H1 (cell line): ENCODE measurements at regions not wholly inside any gene's neighbourhood (a gene's known extent, or its start where the extent isn't known, plus 50 kb on each side); places are given as distances from the start of the nearest gene placed in this dataset.
"Not testable (repeated sequence)": the region's sequence is repeated elsewhere in the genome, so short reads cannot be mapped to it uniquely, and the experiment has no call there.

ENCODE experiments used
- CTCF ChIA-PET: fragments of 300-600 bp; sonication (Branson Sonifier 250); formaldehyde crosslinking; loops from one replicate; lab custom pipeline; 2021; ENCODE audit not compliant: partially characterized antibody; lab: Charles Lee
- POLR2A ChIA-PET: fragments of 300-600 bp; sonication (Branson Sonifier 250); formaldehyde crosslinking; loops from one replicate; lab custom pipeline; 2021; ENCODE audit warnings: inconsistent platforms; ENCODE audit not compliant: partially characterized antibody; lab: Charles Lee
- DNase-seq, 2 experiments: peaks; one replicate each; pipeline versions ENCODE4 v3.0.0 to v3.0.0-alpha.2; 2010 to 2022; ENCODE audit warnings: low spot score in 2 of 2, low read depth in 1 of 2, mixed read lengths in 1 of 2
- FAIRE-seq: peaks from 2 replicates; lab custom pipeline; 2011; peaks lifted over from hg19 to GRCh38; lab: Jason Lieb, UNC
- H2AFZ ChIP-seq: 2 replicates; pipeline ENCODE4 v1.8.1; 2012; ENCODE audit warnings: low read length, inconsistent platforms
- H2AK5ac ChIP-seq: 2 replicates; pipeline ENCODE4 v1.6.1; 2013; ENCODE audit warnings: low read depth, low read length
- H2BK120ac ChIP-seq: replicated peaks from 2 replicates; pipeline ENCODE3; 2013; ENCODE audit warnings: low read depth, low read length, inconsistent platforms
- H2BK12ac ChIP-seq: 2 replicates; pipeline ENCODE4 v1.6.1; 2013; ENCODE audit warnings: low read depth, low read length
- H2BK15ac ChIP-seq: 2 replicates; pipeline ENCODE4 v1.6.1; 2013; ENCODE audit warnings: low read length
- H2BK20ac ChIP-seq: 2 replicates; pipeline ENCODE4 v1.6.1; 2013; ENCODE audit warnings: low read length
- H2BK5ac ChIP-seq: 2 replicates; pipeline ENCODE4 v1.6.1; 2013; ENCODE audit warnings: low read depth, low read length
- H3K14ac ChIP-seq: 2 replicates; pipeline ENCODE4 v1.6.1; 2013; ENCODE audit warnings: inconsistent platforms; ENCODE audit not compliant: insufficient read length
- H3K18ac ChIP-seq: 2 replicates; pipeline ENCODE4 v1.6.1; 2013; ENCODE audit warnings: low read length; ENCODE audit errors: extremely low read depth
- H3K23ac ChIP-seq: 2 replicates; pipeline ENCODE4 v1.6.1; 2013; ENCODE audit warnings: inconsistent platforms; ENCODE audit not compliant: insufficient read length
- H3K23me2 ChIP-seq: 2 replicates; pipeline ENCODE4 v1.6.1; 2013; ENCODE audit warnings: low read depth, low read length
- H3K27ac ChIP-seq: 2 replicates; pipeline ENCODE4 v1.6.1; 2011; ENCODE audit warnings: low read depth, low read length, inconsistent platforms
- H3K27me3 ChIP-seq, 4 experiments: replicated peaks in 1 of 4; 1 replicate in 1 of 4; 2 replicates in 3 of 4; pipeline versions ENCODE4 v1.6.1 to v1.8.1; 2011 to 2013; ENCODE audit warnings: low read length in 3 of 4, mild to moderate bottlenecking in 3 of 4, inconsistent platforms in 2 of 4, mixed read lengths in 2 of 4, moderate library complexity in 1 of 4; ENCODE audit not compliant: control insufficient read depth in 3 of 4, insufficient read depth in 3 of 4; ENCODE audit errors: extremely low read depth in 1 of 4
- H3K36me3 ChIP-seq, 4 experiments: 2 replicates each; pipeline versions ENCODE4 v1.6.1 to v1.8.1; 2011 to 2013; ENCODE audit warnings: mild to moderate bottlenecking in 4 of 4, low read length in 3 of 4, moderate library complexity in 2 of 4, control low read depth in 1 of 4, inconsistent platforms in 1 of 4; ENCODE audit not compliant: insufficient read depth in 4 of 4, control insufficient read depth in 2 of 4
- H3K4ac ChIP-seq: replicated peaks from 2 replicates; pipeline ENCODE3; 2013; ENCODE audit warnings: low read length, low read depth, mixed read lengths, inconsistent platforms; ENCODE audit not compliant: insufficient read length
- H3K4me1 ChIP-seq, 4 experiments: replicated peaks in 1 of 4; 1 replicate in 1 of 4; 2 replicates in 3 of 4; pipeline versions ENCODE4 v1.6.1 to v1.8.1; 2011 to 2013; ENCODE audit warnings: low read length in 3 of 4, inconsistent platforms in 2 of 4, mixed read lengths in 1 of 4; ENCODE audit not compliant: insufficient read depth in 4 of 4, control insufficient read depth in 3 of 4
- H3K4me2 ChIP-seq, 2 experiments: 2 replicates each; pipeline versions ENCODE4 v1.6.1 to v1.8.1; 2011 to 2013; ENCODE audit warnings: low read depth in 2 of 2, low read length in 2 of 2, control low read depth in 1 of 2, inconsistent platforms in 1 of 2, mild to moderate bottlenecking in 1 of 2; ENCODE audit not compliant: insufficient read depth in 1 of 2
- H3K4me3 ChIP-seq, 4 experiments: fragments of 200-600, 300-600 bp in 1 of 4; sonication (generic), shearing (Covaris generic), sonication (Bioruptor Twin) in 1 of 4; 2 replicates each; pipeline versions ENCODE4 v1.5.1 to v1.8.1; 2011 to 2016; ENCODE audit warnings: low read length in 4 of 4, low read depth in 3 of 4, control low read depth in 2 of 4, inconsistent platforms in 2 of 4, mild to moderate bottlenecking in 2 of 4, mixed read lengths in 1 of 4, moderate library complexity in 1 of 4; ENCODE audit not compliant: insufficient read depth in 2 of 4; ENCODE audit errors: extremely low read depth in 1 of 4
- H3K56ac ChIP-seq: replicated peaks from 2 replicates; pipeline ENCODE3; 2013; ENCODE audit warnings: low read depth, mild to moderate bottlenecking, mixed read lengths, low read length, inconsistent platforms; ENCODE audit not compliant: insufficient read length
- H3K79me1 ChIP-seq: 2 replicates; pipeline ENCODE4 v1.6.1; 2013; ENCODE audit warnings: low read depth, low read length, control low read depth
- H3K79me2 ChIP-seq, 2 experiments: 2 replicates each; pipeline versions ENCODE4 v1.6.1 to v1.8.1; 2012 to 2013; ENCODE audit warnings: low read length in 2 of 2, mild to moderate bottlenecking in 2 of 2, inconsistent platforms in 1 of 2; ENCODE audit not compliant: insufficient read depth in 2 of 2, control insufficient read depth in 1 of 2
- H3K9ac ChIP-seq, 4 experiments: replicated peaks in 1 of 4; 1 replicate in 1 of 4; 2 replicates in 3 of 4; pipeline versions ENCODE4 v1.6.1 to v1.8.1; 2011 to 2013; ENCODE audit warnings: low read depth in 3 of 4, low read length in 3 of 4, control low read depth in 2 of 4, mild to moderate bottlenecking in 2 of 4, moderate library complexity in 2 of 4, inconsistent platforms in 1 of 4; ENCODE audit errors: extremely low read depth in 1 of 4
- H3K9me3 ChIP-seq, 2 experiments: 2 replicates each; pipeline versions ENCODE4 v1.6.1 to v1.8.1; 2012 to 2013; ENCODE audit warnings: mild to moderate bottlenecking in 2 of 2, moderate library complexity in 2 of 2, control low read depth in 1 of 2, inconsistent platforms in 1 of 2, low read depth in 1 of 2, low read length in 1 of 2, mixed read lengths in 1 of 2; ENCODE audit not compliant: insufficient read depth in 2 of 2
- H4K20me1 ChIP-seq, 2 experiments: replicated peaks in 1 of 2; 2 replicates each; pipeline versions ENCODE3 to v1.8.1; 2011 to 2013; ENCODE audit warnings: inconsistent platforms in 2 of 2, low read length in 2 of 2, mild to moderate bottlenecking in 1 of 2; ENCODE audit not compliant: insufficient read depth in 2 of 2, control insufficient read depth in 1 of 2
- H4K5ac ChIP-seq: 2 replicates; pipeline ENCODE4 v1.6.1; 2013; ENCODE audit warnings: low read length, low read depth, mixed read lengths, inconsistent platforms; ENCODE audit not compliant: insufficient read length
- H4K8ac ChIP-seq: 2 replicates; pipeline ENCODE4 v1.8.0; 2013; ENCODE audit warnings: mild to moderate bottlenecking, moderate library complexity, low read length, inconsistent platforms; ENCODE audit not compliant: insufficient read depth; ENCODE audit errors: extremely low read depth
- H4K91ac ChIP-seq: replicated peaks from 2 replicates; pipeline ENCODE3; 2013; ENCODE audit warnings: low read length, mixed read lengths, inconsistent platforms; ENCODE audit not compliant: insufficient read length
- ASH2L ChIP-seq: fragments of 200-600, 300-600 bp; sonication (generic); IDR thresholded peaks from one replicate; pipeline ENCODE4 v1.7.1; 2017; ENCODE audit warnings: low read length
- WGBS, 2 experiments: shearing (Covaris generic) in 1 of 2; methylation state at CpG; one replicate each; pipeline versions ENCODE4 v1.1.6 to v1.1.7; 2013 to 2015; ENCODE audit warnings: low lambda C conversion rate in 2 of 2, mixed read lengths in 2 of 2, inconsistent platforms in 1 of 2, low coverage in 1 of 2, missing lambda C conversion rate in 1 of 2; ENCODE audit not compliant: insufficient replicate concordance in 2 of 2, insufficient coverage in 1 of 2, insufficient read length in 1 of 2; ENCODE audit errors: extremely low coverage in 1 of 2, missing lambda C conversion rate in 1 of 2; 5-methylcytosine and 5-hydroxymethylcytosine counted together

- no peak for FAIRE-seq
- no peak overlapping the region for H2BK15ac ChIP-seq
- H3K9ac ChIP-seq: no peak overlapping the region
- H2AK5ac ChIP-seq: no peak overlapping the region
- no peak overlapping the region for H3K14ac ChIP-seq
- H4K91ac ChIP-seq: no peak overlapping the region
- no peak for DNase-seq
- no peak overlapping the region for H2BK120ac ChIP-seq
- H3K36me3 ChIP-seq: no peaks in the 10 kb centered on the region
- ChIA-PET CTCF (no interaction called here), POLR2A (no interaction called here)
- TF ChIP-seq ASH2L: no peak
- no peaks in the 10 kb centered on the region for H3K27me3 ChIP-seq
- no peaks in the 10 kb centered on the region for H3K79me2 ChIP-seq
- WGBS, 2 experiments: 94% methylated on average over 13 of the region's 16 CpGs; no CpG with 5 or more reads in 1 of the 2 experiments
- H3K56ac ChIP-seq: no peak overlapping the region
- no peak overlapping the region for H3K18ac ChIP-seq
- no peak overlapping the region for H3K4ac ChIP-seq
- H3K79me1 ChIP-seq: no peaks in the 10 kb centered on the region
- no peak overlapping the region for H3K27ac ChIP-seq
- H4K8ac ChIP-seq: no peak overlapping the region
- no peak overlapping the region for H3K4me3 ChIP-seq
- H4K5ac ChIP-seq: no peak overlapping the region
- H3K4me2 ChIP-seq: no peak overlapping the region
- H2AFZ ChIP-seq: no peak overlapping the region
- no peak overlapping the region for H2BK12ac ChIP-seq
- no peaks in the 10 kb centered on the region for H4K20me1 ChIP-seq
- H3K23ac ChIP-seq: no peak overlapping the region
- no peaks in the 10 kb centered on the region for H3K23me2 ChIP-seq
- H3K4me1 ChIP-seq: no peaks in the 10 kb centered on the region; a peak in 1 of 7 replicates
- H3K9me3 ChIP-seq: no peaks in the 10 kb centered on the region; a peak in 1 of 4 replicates
- H2BK20ac ChIP-seq: no peak overlapping the region
- no peak overlapping the region for H2BK5ac ChIP-seq
These were observed 157.2 kb upstream of the GNAI1 start for GRCh38 chr7:79977481-79977880.

- H3K36me3 ChIP-seq, H3K4me2 ChIP-seq, H3K18ac ChIP-seq, H2BK120ac ChIP-seq, DNase-seq, H3K79me1 ChIP-seq, FAIRE-seq, H3K4ac ChIP-seq, H3K23me2 ChIP-seq, H2AK5ac ChIP-seq, H2BK15ac ChIP-seq, H2AFZ ChIP-seq, H4K8ac ChIP-seq, H3K9ac ChIP-seq, H3K4me3 ChIP-seq, H4K5ac ChIP-seq, H3K56ac ChIP-seq, H2BK12ac ChIP-seq, H3K14ac ChIP-seq, H3K79me2 ChIP-seq, H3K23ac ChIP-seq, H3K27me3 ChIP-seq, H3K4me1 ChIP-seq, H2BK20ac ChIP-seq, H4K20me1 ChIP-seq, H3K27ac ChIP-seq, H2BK5ac ChIP-seq, H3K9me3 ChIP-seq, H4K91ac ChIP-seq: not testable (repeated sequence)
- ChIA-PET CTCF (interaction anchor here (0.7 kb wide), 1 partner anchor 635 kb away, joined by 3 read pairs; no protein-coding TSS in a partner anchor), POLR2A (interaction anchor here (0.7 kb wide), 1 partner anchor 138 kb away, joined by 3 read pairs; no protein-coding TSS in a partner anchor)
- 89% methylated on average over 5 of the region's 5 CpGs; no CpG with 5 or more reads in 1 of the 2 experiments for WGBS, 2 experiments
These were observed 158.0 kb upstream of the GNAI1 start for GRCh38 chr7:79976711-79977020.
